C4-2B (cell line): ENCODE measurements at regions not wholly inside any gene's neighbourhood (a gene's known extent, or its start where the extent isn't known, plus 50 kb on each side); places are given as distances from the start of the nearest gene placed in this dataset.

ENCODE experiments used
- CTCF ChIP-seq: fragments of 450-650 bp; conservative IDR thresholded peaks from 2 replicates; pipeline ENCODE4 v1.5.1; 2017; ENCODE audit warnings: mild to moderate bottlenecking
- ZFX ChIP-seq: fragments of 450-650 bp; IDR thresholded peaks from 2 replicates; pipeline ENCODE4 v1.6.1; 2017

- TF ChIP-seq CTCF, result no peak
- no peak for TF ChIP-seq ZFX
Observed at GRCh38 chr19:30927705-30928104, 421.5 kb downstream of the TSHZ3 start.
